ENCODE measurements at regions not wholly inside any gene's neighbourhood (a gene's known extent, or its start where the extent isn't known, plus 50 kb on each side); places are given as distances from the start of the nearest gene placed in this dataset.
"Not testable (repeated sequence)": the region's sequence is repeated elsewhere in the genome, so short reads cannot be mapped to it uniquely, and the experiment has no call there.

DNA sequence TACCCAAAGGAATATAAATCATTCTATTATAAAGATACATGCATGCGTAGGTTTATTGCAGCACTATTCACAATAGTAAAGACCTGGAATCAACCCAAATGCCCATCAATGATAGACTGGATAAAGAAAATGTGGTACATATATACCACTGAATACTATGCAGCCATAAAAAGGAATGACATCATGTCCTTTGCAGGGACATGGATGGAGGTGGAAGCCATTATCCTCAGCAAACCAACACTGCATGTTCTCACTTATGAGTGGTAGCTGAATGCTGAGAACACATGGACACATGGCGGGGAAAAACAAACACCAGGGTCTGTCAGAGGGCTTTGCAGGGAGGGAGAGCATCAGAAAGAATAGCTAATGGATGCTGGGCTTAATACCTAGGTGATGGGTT is 149.4 kb upstream of the OLIG3 start:
- not testable (repeated sequence) for DNase-seq; H3K36me3 Mint-ChIP-seq (ENCODE audit: insufficient read depth in 1 of 3, low read depth in 3 of 3); H2AFZ ChIP-seq (ENCODE audit: low read length); H3K4ac ChIP-seq (ENCODE audit: low read depth, low read length); H3K27ac Mint-ChIP-seq; H3K23ac ChIP-seq (ENCODE audit: insufficient read length, low read depth, low read length); H4K91ac ChIP-seq (ENCODE audit: insufficient read length, low read depth, low read length); H3K9ac ChIP-seq (ENCODE audit: extremely low read depth, insufficient read length, low read length); H3K4me3 Mint-ChIP-seq; H4K20me1 ChIP-seq (ENCODE audit: control insufficient read depth, insufficient read depth, insufficient read length); H4K5ac ChIP-seq (ENCODE audit: insufficient read length, low read depth, low read length); H4K8ac ChIP-seq (replicated peaks; ENCODE audit: insufficient read length, low read depth, low read length); H3K4me1 ChIP-seq (ENCODE audit: insufficient read depth, low read length); H2BK12ac ChIP-seq (ENCODE audit: insufficient read length, low read depth, low read length); H3K79me1 ChIP-seq (ENCODE audit: insufficient read depth, low read depth, low read length, poor library complexity, severe bottlenecking); H2BK20ac ChIP-seq (ENCODE audit: low read depth, low read length, poor library complexity, severe bottlenecking); H3T11ph ChIP-seq (ENCODE audit: low read length); H3K9me3 Mint-ChIP-seq; H2BK15ac ChIP-seq (ENCODE audit: low read depth, low read length); H3K56ac ChIP-seq (ENCODE audit: insufficient read length, low read depth, low read length); H3K27me3 ChIP-seq (ENCODE audit: insufficient read depth, low read length); H3K27ac ChIP-seq (ENCODE audit: insufficient read length, low read depth, low read length); H3K79me2 ChIP-seq (ENCODE audit: insufficient read depth, low read length); H3K14ac ChIP-seq (ENCODE audit: insufficient read depth, low read length); H3K4me2 ChIP-seq (ENCODE audit: insufficient read depth, insufficient read length, low read length); H2BK120ac ChIP-seq (ENCODE audit: low read depth, low read length, poor library complexity, severe bottlenecking); H3K18ac ChIP-seq (ENCODE audit: insufficient read length, low read depth, low read length); H3K23me2 ChIP-seq (ENCODE audit: insufficient read length, low read depth, low read length, poor library complexity, severe bottlenecking); H2BK5ac ChIP-seq (ENCODE audit: insufficient read length, low read length); H3K4me1 Mint-ChIP-seq; H2AK5ac ChIP-seq (ENCODE audit: insufficient read length, low read length); H3K9me3 ChIP-seq (ENCODE audit: control insufficient read depth, low read depth, low read length); H3K27me3 Mint-ChIP-seq (ENCODE audit: low read depth)
- no CpG with 5 or more reads among the region's 2 CpGs for WGBS (ENCODE audit: extremely low coverage, insufficient read length, low lambda C conversion rate)

Measured in H9 (cell line).